GM12892 (cell line): ENCODE measurements at regions not wholly inside any gene's neighbourhood (a gene's known extent, or its start where the extent isn't known, plus 50 kb on each side); places are given as distances from the start of the nearest gene placed in this dataset.

Experiments
- POLR2A ChIP-seq: IDR thresholded peaks from 2 replicates; pipeline ENCODE4 v1.6.1; 2011; ENCODE audit warnings: low read depth, low read length, control low read depth
- POLR2AphosphoS5 ChIP-seq: IDR thresholded peaks from 2 replicates; pipeline ENCODE4 v1.6.1; 2011; ENCODE audit warnings: low read depth, low read length, control low read depth

DNA sequence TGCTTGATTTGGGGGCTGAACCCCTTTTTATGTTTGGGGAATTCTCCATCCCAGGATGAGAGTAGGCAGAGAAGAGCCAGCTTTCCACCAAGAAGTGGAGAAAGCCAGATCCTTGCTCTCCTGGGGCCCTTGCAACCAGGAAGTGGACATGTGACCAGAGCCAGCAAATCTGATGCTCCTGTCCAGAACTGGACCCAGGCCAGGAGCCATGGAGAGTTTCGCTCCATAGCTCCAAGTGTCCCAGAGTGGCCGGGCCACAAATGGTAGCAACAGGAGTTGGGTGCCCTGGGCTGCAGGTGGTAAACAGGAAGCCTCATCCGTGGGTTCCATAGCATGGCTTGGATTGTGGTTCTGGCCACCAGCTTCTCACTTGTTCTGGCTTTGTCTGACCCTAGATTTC, 93.9 kb upstream of the CD82 start:
- TF ChIP-seq POLR2AphosphoS5: no peak
- no peak for TF ChIP-seq POLR2A
